HG03378 (cell line): ENCODE measurements at regions not wholly inside any gene's neighbourhood (a gene's known extent, or its start where the extent isn't known, plus 50 kb on each side); places are given as distances from the start of the nearest gene placed in this dataset.

Experiments used
- ATAC-seq: cut with Tn5 transposase; IDR thresholded peaks from one replicate; pipeline ENCODE4 v1.9.1; 2021; ENCODE audit warnings: mild to moderate bottlenecking, moderate library complexity; ENCODE audit not compliant: unreplicated experiment

DNA sequence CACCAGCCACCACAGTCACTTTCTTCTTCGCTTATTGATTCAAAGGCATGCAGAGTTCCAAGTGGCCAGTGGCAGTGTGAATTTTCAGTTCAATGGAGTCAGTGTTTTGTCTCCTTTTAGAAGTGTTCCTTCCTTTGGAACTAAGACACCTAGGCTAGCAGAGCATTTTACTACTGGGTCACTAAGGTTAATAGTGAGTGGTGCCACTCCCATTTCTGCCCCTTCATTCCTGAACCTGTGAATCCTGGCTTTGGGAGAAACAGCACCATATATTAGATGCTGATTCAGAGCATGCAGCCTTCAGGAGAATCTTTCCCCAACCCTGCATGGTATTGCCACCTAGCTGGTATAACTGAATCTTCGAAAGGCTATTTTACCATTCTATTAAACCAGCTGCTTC lies 312.7 kb downstream of the HRH4 start:
- ATAC-seq, result no peak

DNA sequence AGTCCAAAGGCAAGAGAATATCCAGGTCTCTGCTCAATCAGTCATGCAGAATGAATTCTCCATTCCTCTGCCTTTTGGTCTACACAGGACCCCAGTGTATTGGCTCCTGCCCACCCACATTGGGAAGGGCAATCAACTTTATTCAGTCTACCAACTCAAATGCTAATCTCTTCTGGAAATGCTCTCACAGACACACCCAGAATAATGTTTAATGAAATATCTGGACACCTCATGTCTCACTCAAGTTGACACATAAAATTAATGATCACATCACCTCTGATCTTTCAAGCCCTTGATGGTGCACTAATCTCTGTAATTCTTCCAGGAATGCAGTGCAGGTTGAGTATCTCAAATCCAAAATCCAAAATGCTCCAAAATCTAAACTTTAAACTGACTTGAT lies 315.6 kb downstream of the HRH4 start:
- ATAC-seq, result no peak

DNA sequence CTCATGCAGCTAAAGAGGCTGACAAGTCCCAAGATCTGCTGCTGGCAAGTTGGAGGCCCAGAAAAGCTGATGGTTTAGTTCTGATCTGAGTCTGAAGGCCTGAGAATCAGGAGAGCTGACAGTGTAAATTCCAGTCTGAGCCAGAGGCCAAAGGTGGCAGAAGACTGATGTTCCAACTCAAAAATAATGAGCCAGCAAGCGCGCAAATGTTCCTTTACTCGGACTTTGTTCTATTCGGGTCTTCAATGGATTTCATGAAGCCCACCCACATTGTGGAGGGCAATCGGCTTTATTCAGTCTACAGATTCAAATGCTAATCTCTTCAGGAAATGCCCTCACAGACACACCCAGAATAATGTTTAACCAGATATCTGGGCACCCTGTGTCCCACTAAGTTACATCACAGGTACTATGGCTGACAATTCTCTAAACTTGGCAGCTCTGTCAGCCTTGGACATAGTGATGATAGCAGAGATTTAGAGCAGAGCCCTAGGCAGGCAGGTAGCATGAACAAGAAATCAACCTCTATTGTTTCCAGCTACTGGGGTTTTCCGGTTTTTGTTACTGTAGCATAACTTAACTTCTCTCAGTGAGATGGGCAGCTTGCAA lies 318.5 kb downstream of the HRH4 start:
- no peak for ATAC-seq

DNA sequence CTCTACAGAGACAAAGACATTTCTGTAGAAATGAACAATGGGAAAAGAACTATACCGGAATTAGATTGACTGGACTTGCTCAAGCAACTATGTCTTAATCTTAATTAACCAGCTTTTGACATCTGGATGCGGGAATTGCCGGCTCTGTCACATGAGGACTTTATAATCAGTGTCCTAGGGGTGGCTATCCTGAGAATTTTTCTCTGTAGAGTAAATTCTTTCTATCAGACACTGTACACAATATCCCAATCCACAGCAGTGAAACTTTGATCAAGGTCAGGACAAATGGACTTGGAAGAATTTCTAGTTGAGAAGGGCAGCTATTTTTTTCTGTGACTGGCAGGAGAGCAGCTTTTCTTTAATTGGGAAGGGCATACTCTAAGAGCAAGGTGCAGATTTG lies 322.1 kb downstream of the HRH4 start:
- no peak for ATAC-seq

DNA sequence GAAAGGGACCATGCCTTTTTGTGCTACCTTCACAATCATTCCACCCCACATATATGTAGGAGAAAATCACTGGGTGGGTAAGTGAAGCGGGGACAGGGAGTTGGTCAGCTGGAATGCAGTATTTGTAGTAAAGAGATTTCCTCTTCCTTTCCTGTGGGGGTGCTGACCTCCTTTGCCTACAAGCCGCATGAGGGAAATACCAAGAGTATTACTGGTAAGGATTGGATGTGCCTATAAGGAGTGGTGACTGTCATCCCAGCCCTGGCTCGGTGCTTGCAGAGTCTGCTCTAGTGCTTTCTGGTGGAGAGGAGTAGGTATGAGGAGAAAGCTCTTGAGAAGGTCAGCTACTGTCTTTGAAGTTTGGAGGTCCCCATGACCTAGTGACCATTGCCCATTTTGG lies 324.6 kb downstream of the HRH4 start:
- no peak for ATAC-seq

DNA sequence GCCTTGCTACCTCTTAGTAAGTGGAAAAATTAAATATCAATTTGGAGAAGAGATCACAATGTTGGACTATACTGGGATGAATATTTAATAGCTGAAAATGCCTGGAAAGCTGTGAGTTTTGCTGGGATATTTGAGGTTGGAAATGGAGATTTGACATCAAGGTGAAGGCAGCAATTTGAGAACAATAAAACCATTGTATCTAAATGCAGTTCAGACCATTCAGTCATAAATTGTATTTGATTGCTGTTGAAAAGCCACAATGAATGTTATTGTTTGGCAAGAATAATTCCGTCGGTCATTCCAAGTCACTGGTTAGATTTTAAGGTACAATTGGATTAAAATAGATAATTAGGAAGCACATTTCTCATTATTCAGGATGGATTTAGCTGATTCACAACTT lies 325.6 kb downstream of the HRH4 start:
- no peak for ATAC-seq

DNA sequence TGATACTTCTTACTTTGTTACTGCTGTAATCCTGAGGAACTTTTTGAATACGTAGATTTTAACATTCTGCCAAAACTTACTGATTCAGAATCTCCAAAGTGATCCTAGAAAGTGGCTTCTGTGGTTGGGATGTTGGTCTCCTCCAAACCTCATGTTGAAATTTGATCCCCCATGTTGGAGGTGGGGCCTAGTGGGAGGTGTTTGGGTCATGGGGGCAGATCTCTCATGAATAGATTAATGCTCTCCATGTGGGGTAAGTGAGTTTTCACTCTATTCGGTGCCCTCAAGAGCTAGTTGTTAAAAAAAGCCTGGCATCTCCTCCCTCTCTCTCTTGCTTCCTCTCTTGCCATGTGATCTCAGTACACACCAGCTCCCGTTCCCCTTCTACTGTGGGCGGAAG lies 329.9 kb downstream of the HRH4 start:
- no peak for ATAC-seq

DNA sequence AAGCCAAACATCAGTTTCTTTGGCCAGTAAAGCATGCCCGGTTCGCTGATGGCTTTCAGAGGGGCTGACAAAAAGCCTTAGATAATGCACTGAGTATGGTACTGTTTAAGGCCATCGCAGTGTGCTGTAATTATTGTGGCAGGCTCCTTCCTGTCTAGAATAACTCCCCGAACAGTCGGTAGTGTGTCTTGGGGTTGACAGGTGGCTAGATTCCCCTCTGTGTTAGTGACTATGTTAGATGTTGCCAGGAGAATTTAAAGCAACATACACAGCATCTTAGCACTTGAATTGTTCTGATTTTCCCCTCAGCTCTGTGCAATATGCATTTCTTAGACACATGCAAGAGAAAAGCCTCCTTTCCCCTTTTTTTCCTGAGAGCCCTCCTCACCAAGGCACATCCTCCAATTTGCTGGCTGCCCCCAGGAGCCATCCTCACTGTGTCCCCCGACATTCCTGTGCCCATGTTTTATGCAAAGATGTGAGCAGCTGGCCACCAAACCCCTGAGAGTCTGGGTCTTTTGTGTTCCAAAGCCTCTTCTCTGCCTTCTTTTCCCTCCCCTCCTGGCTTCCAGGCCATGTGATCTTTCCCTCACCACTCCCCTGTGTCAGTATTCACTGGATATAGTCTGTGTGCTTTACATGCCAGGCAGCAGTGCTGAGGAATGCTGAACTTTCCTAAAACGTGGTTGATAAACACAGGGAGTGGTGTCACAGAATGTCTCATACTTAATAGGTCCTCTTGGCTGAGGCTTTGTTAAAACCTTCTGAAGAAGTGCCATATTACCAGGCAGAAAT lies 331.5 kb downstream of the HRH4 start:
- ATAC-seq, result no peak

DNA sequence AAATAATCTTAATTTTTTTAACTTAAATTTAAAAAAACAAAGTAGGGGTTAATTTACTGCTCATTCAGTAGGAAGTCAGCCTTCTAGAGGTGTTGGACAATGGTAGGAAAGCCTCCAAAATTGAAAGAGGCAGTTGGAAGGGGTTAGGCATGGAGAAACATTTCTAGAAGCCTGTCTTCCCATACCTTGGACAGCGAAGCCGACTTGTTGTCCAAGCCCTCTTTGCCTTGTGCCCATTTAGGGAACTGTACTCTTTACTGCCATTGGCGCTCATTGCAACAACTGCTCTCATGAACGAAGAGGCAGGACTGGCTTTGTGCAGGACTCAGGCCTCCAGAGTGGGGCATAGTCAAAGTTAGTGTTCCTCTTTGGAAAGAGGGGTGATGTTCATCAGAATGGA lies 333.3 kb downstream of the HRH4 start:
- ATAC-seq, result no peak

DNA sequence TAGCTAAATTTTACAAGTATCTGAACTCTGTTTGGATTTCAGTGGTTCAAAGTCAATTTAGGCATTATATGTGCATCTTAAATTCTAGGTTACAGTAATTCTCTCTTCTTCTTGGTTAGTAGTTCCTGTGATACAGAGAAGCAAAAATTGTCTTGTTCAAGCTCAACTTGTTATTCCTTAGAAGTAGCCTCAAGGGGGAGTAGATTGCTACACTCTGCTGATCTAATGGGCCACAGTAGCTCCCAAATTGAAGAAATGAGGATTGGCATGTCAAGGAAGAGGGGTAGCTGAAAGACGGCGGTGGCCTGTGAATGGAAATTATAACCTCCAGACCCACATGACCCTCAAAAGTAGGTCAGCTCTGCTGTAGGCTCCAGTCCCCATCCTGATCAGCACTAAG lies 334.7 kb downstream of the HRH4 start:
- no peak for ATAC-seq

DNA sequence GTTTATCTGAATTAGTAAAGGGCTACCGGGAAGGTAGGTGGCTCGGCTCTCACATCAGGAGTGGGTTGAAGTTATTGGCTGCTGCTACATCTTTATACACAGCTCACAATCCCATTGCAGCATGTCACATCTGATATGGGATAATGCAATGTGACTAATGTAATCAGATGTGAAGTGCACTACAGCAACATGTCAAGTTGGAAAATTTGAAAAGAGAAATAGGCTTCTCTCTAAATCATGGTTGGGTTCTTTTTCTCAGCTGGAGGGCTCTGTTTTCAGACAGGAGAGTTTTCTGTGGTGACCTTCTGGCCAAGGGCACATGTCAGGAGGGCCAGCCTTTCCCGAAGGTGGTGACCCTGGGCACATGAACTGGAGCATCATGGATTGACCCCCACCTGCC lies 337.5 kb downstream of the HRH4 start:
- no peak for ATAC-seq

DNA sequence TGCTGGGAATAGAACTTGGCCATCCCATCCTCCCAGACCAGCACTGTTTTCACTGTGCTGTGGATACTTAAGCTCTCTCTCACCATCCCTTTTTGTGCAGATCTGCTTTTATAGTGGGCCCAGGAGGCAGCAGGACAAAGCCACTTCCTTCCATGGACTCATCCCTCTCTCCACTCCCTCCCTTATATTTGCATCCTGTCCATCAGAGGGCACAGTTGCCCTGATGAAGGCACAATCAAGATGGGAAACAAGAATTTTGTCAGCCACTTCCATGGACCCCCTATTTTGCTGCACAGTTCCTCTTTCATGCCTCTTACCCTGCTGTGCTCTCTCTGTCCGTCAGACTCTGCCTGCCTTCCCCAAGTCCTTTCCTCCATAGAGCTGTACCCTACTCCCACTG lies 338.7 kb downstream of the HRH4 start:
- ATAC-seq, result no peak

DNA sequence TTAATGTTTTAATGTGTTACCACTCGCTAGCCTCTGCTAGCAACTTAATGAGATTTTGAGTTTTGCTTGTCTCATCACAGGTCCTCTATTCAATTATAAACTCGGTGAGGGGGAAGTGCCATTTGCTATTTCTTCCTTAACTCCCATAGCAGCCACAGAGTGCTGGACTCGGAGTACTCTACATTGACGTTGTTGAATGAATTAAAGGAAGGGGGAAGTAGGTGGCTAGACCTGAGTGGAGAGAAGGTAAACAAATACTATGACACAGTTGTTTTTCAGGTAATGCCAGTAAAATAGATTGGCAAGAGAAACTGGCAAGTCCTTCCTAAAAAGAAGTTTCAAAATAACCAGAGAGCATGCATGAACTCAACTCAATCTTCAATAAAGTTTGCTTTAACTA lies 339.3 kb downstream of the HRH4 start:
- ATAC-seq, result no peak

DNA sequence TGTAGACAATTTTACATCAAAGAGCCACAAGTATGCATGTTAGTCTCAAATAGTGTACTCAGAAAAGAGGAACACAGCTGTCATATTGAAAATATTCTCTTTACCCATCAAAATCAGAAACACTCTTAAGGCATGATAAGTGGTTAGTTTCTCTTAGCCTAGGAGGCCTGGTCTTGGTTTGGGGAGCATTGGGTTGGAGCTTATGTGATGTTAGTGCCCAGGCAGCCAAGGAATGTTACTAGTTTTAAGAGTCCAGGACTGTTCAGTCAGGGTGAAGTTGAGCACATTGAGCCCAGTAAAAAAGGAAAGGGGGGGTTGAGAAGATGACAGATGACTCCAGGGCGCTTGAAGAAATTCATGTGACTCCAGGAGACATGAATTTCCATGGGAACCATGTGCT lies 340.6 kb downstream of the HRH4 start:
- no peak for ATAC-seq

DNA sequence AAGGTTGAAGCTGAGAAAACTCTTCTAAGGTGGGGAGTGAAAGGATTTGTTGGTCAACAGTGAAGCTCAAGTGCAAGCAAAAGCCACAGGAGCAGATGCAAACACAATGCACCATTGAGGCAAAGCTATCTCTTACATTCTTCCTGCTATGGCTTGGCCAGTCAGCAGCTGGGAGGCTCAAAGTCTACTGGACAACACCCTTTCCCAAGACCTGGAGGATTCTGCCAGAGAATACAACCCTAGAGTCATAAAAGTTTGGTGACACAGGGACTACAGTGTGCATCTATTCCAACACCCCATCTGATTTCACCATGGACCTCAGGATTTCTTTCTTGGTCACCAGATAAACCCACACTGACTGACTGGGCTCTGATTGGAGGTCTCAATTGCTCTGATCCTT lies 342.0 kb downstream of the HRH4 start:
- ATAC-seq, result no peak

DNA sequence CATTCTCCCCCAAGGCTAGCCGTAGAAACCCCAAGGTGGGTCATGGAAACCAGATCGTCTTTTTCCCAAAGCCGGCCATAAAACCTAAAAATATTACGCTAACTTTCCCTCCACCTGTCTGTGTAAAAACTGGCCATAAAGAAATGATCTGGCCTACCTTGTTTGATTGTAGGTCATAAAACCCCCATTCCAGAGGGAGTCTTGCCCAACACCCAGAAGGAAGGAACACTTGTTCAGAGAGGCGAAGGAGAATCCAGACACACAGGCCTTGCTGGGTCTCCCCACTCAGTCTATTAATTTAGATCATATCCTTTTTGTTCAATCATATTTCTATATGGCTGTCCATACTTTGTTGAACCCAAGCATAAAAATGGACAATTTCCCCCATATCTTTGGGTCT lies 344.7 kb downstream of the HRH4 start:
- ATAC-seq, result no peak

DNA sequence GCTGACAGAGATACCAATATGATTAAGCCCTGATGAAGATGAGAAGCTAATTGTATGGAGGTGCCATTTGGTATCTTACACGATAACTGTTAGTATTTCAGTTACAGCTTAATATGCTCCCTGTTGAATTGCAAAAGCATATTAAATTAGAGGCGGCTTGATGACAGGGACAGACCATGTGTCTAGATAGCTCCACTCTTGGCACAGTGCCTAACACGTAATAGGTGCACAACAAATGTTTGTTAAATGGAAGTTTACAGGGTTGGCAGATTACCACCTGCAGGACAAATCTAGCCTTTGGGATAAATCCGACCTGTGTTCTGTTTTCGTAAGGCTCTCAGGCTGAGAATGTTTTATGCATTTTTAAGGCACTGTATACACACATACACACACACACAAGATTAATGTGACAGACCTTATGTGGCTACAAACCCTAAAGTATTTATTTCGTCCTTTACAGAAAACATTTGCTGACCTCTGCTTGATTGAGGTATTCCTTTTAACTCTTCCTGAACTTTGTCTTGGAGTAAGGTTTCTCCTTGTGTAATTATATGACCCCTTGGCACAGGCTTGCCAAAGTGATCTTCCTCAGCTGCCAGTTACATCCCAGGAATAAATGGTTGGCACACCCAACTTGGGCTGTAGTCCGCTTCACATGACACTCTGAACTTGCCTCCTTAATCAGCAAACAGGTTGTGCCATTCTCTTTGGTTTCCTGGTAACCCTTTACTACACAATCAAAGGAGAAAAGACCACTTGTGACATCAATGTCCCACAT lies 348.9 kb downstream of the HRH4 start:
- no peak for ATAC-seq

DNA sequence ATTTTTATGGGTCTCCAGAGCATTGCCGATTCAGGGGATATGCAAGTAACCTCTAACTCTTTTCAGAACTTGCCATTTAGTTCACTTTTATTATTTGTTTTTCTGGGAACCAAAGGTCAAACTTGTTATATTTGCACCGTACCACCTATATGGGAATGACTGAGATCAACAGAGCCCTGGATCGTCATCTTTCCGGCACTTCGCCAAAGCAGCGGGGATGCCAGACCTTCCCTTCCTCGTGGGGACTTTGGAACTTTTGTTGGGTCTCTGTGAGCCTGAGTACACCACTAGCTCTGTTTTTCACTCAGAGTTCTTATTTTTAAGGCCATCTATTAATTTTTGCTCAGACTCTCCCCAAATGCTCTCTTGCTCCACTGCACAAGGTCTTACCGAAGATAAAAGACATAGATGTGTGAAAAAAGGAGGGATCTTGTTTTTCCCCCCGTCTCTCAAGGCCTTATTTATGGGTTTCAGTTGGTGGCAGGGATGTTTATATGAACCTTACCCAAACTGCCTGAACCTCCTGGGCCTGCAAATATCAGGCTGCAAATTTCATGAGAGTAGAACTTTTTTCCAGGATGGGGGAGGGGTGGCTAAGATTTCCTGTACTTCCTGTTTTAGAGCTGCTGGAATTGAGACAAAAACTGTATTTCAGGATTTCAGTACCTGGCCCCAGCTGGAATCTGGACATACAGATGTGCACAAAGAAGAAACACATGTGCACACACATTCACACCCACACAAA lies 350.3 kb downstream of the HRH4 start:
- ATAC-seq, result no peak

DNA sequence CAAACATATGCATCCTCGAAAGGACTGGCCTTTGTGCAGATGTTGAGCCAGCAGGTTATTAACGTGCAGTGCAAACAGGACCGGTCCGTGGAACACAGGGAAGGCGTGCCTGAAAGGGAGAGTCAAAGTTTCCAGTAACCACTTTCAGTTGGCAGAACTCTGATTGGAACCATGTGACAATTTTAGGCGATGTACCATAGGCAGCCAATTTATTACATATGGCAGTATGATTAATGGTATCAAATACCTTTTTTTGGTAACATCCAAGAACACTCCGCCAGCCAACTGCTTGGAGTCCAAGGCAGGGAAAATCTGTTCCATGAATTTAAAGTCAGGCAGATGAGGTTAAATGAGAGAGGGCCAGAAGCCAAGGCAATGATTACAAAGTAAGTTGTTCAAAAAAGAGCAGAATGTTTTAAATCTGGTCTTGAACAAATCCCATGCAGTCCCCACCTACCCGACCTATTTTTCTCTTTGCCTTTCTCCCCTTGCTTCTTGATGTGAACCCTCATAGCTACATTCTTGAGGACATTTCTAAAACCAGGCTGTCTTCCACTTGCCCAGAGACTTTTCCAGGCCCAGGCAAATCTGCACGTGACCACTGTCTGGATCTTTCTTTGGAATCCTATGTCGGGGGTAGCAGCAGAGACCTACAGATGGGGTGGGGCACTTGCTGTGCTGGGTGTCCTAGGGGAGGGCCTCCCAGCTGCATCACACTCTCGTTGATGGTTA lies 351.7 kb downstream of the HRH4 start:
- no peak for ATAC-seq

DNA sequence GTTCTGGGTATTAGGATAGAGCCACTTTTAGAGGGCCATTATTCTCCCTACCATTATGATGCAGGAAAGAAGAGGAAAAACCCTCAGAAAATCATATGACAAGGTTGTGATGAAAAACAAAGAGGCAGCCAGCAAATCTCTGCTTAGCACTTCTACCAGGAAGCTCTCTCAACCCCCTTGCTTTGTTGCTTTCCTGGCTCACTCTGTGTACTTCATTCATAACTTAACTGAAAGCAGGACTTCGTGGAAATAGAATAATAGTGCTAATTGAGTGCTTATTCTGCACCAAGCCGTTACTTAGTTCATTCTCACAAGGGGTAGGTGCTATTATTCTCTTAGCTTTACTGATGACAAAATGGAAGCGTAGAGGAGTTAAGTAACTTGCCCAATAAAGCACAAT lies 354.1 kb downstream of the HRH4 start:
- ATAC-seq, result no peak

DNA sequence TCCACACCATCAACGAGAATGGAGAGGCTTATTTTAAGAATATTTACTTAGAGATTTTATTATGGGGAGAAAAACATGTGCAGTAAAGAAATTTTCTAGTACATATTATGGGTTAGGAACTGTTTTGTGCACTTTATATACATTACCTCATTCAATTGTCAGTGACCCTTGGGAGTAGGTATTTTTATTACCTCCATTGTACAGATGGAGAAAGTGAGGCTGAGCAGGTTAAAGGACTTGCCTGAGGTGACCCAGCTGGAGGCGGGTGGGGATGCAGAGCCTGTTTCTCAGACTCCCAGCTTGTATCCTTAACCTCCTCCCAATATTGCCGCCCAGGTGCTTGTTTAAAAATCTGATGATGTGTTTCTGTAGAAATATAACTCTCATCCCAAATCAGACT lies 356.7 kb downstream of the HRH4 start:
- ATAC-seq, result no peak
